PC-3 (cell line): ENCODE measurements at regions not wholly inside any gene's neighbourhood (a gene's known extent, or its start where the extent isn't known, plus 50 kb on each side); places are given as distances from the start of the nearest gene placed in this dataset.
A peak's percentile ranks its signal among the peaks of the same experiment; 100 is the strongest.

ENCODE experiments used
- ATAC-seq: fragments of 200-7000 bp; cut with Tn5 transposase; 2 replicates; pipeline ENCODE4 v1.9.1; 2020; ENCODE audit warnings: mild to moderate bottlenecking, moderate library complexity
- BruUV-seq: library from RNA; stranded (reverse); fragments of 400-500 nt; replicated peaks from 2 replicates; lab custom pipeline; 2021; lab: Mats Ljungman, UMichigan
- CTCF ChIA-PET: fragments of 300-600 bp; sonication (Branson Sonifier 250); formaldehyde crosslinking; loops from one replicate; lab custom pipeline; 2022; ENCODE audit warnings: antibody characterized with exemption; lab: Charles Lee
- POLR2A ChIA-PET: fragments of 300-600 bp; sonication (Branson Sonifier 250); formaldehyde crosslinking; loops from one replicate; lab custom pipeline; 2022; ENCODE audit warnings: antibody characterized with exemption; ENCODE audit not compliant: unreplicated experiment; lab: Charles Lee
- DNase-seq: peaks from one replicate; pipeline ENCODE4 v3.0.0-alpha.2; 2015
- H2AFZ ChIP-seq: fragments of 300-600 bp; sonication (generic); 2 replicates; pipeline ENCODE4 v1.6.0; 2016; ENCODE audit warnings: antibody characterized with exemption, low read length
- H3F3A ChIP-seq: fragments of 300-600 bp; sonication (generic); one replicate; pipeline ENCODE4 v1.6.0; 2017; ENCODE audit warnings: antibody characterized with exemption, low read length, control low read depth, mild to moderate bottlenecking; ENCODE audit not compliant: unreplicated experiment
- H3K27ac ChIP-seq: fragments of 300-600 bp; sonication (generic); 2 replicates; pipeline ENCODE4 v1.5.1; 2016; ENCODE audit warnings: mild to moderate bottlenecking, low read length
- H3K27me3 ChIP-seq: fragments of 300-600 bp; sonication (generic); 2 replicates; pipeline ENCODE4 v1.6.1; 2016; ENCODE audit warnings: low read length, mixed read lengths
- H3K36me3 ChIP-seq: fragments of 300-600 bp; sonication (generic); 2 replicates; pipeline ENCODE4 v1.6.1; 2016; ENCODE audit warnings: low read depth, mixed run types, low read length, mixed read lengths
- H3K4me1 ChIP-seq: fragments of 300-600 bp; sonication (generic); 2 replicates; pipeline ENCODE4 v1.5.1; 2016; ENCODE audit warnings: low read length; ENCODE audit not compliant: insufficient read depth
- H3K4me2 ChIP-seq: fragments of 300-600 bp; sonication (generic); 2 replicates; pipeline ENCODE4 v1.6.0; 2016; ENCODE audit warnings: low read length
- H3K4me3 ChIP-seq: fragments of 300-600 bp; sonication (generic); 2 replicates; pipeline ENCODE4 v1.5.1; 2016; ENCODE audit warnings: mild to moderate bottlenecking, low read length, mixed read lengths
- H3K79me2 ChIP-seq: fragments of 300-600 bp; sonication (generic); 2 replicates; pipeline ENCODE4 v1.6.1; 2017; ENCODE audit warnings: low read length, mixed read lengths
- H3K9ac ChIP-seq: fragments of 300-600 bp; sonication (generic); 2 replicates; pipeline ENCODE4 v1.6.0; 2016; ENCODE audit warnings: mild to moderate bottlenecking, low read length
- H3K9me2 ChIP-seq: fragments of 300-600 bp; sonication (generic); replicated peaks from 2 replicates; pipeline ENCODE4 v1.6.1; 2016; ENCODE audit warnings: mixed run types, low read length, mixed read lengths
- H3K9me3 ChIP-seq: fragments of 300-600 bp; sonication (generic); 2 replicates; pipeline ENCODE4 v1.6.1; 2016; ENCODE audit warnings: low read length, mixed read lengths
- H4K20me1 ChIP-seq: fragments of 300-600 bp; sonication (generic); 2 replicates; pipeline ENCODE4 v1.6.1; 2016; ENCODE audit warnings: low read length, mixed read lengths
- EZH2 ChIP-seq: fragments of 300-600 bp; sonication (generic); IDR thresholded peaks from one replicate; pipeline ENCODE4 v1.6.1; 2017; ENCODE audit warnings: antibody characterized with exemption, mild to moderate bottlenecking, low read length; ENCODE audit not compliant: unreplicated experiment
- EZH2phosphoT487 ChIP-seq: fragments of 300-600 bp; sonication (generic); IDR thresholded peaks from 2 replicates; pipeline ENCODE4 v1.6.1; 2018; ENCODE audit warnings: mild to moderate bottlenecking, antibody characterized with exemption, low read length, borderline replicate concordance
- intact Hi-C: fragments of 100-400 bp; cut with micrococcal nuclease; formaldehyde crosslinking; loops from 2 replicates; pipeline ENCODE4 v1.9.0; 2023
- TF ChIP-seq, protein P1 (sequence below): fragments of 300-600 bp; sonication (generic); conservative IDR thresholded peaks from 2 replicates; pipeline ENCODE4 v1.5.1; 2017; ENCODE audit warnings: antibody characterized with exemption, low read depth, mild to moderate bottlenecking, low read length

- TF ChIP-seq EZH2 (no peak), EZH2phosphoT487 (no peak)
- Histone ChIP-seq H3K27ac (no peak overlapping the region), H3K4me1 (peaks cover 52% of the 10 kb centered on the region), H3K9me2 (no peaks in the 10 kb centered on the region), H3K36me3 (no peaks in the 10 kb centered on the region), H4K20me1 (no peaks in the 10 kb centered on the region), H3K9ac (no peak overlapping the region), H2AFZ (no peak overlapping the region), H3K9me3 (no peaks in the 10 kb centered on the region), H3K4me3 (no peak overlapping the region), H3K4me2 (no peak overlapping the region), H3K27me3 (no peaks in the 10 kb centered on the region), H3K79me2 (no peaks in the 10 kb centered on the region), H3F3A (peaks cover 4% of the 10 kb centered on the region)
- no TSS peak for BruUV-seq
- intact Hi-C loops, result no loop called here
- no peak for DNase-seq
- ChIA-PET CTCF (no interaction called here), POLR2A (no interaction called here)
- no peak for ATAC-seq
Observed at GRCh38 chr3:170757038-170757437, 113.0 kb downstream of the RPL22L1 start.

DNA sequence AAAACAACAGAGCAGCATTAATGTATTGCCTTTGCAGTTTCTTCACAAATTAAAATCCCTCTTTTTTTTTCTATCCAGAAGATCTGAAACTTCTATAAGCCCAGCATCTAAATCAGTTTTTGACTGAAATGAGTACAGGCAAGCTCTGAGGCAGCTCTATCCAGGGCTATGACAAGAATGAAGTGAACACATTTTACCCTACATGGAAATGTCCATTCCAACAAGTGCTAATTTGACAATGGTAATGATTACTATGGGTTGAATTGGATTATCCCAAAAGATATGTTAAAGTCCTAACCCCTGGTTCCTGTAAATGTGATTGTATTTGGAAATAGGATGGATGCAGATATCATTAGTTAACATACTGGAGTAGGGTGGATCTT, 115.7 kb downstream of the RPL22L1 start:
- no peak overlapping the region for H3K4me3 ChIP-seq
- no peaks in the 10 kb centered on the region for H3K79me2 ChIP-seq
- H3K36me3 ChIP-seq, result no peaks in the 10 kb centered on the region
- ChIA-PET CTCF (no interaction called here), POLR2A (no interaction called here)
- DNase-seq (no peak), ATAC-seq (no peak)
- H4K20me1 ChIP-seq, result no peaks in the 10 kb centered on the region
- no peak for TF ChIP-seq EZH2
- TF ChIP-seq, protein P1, sequence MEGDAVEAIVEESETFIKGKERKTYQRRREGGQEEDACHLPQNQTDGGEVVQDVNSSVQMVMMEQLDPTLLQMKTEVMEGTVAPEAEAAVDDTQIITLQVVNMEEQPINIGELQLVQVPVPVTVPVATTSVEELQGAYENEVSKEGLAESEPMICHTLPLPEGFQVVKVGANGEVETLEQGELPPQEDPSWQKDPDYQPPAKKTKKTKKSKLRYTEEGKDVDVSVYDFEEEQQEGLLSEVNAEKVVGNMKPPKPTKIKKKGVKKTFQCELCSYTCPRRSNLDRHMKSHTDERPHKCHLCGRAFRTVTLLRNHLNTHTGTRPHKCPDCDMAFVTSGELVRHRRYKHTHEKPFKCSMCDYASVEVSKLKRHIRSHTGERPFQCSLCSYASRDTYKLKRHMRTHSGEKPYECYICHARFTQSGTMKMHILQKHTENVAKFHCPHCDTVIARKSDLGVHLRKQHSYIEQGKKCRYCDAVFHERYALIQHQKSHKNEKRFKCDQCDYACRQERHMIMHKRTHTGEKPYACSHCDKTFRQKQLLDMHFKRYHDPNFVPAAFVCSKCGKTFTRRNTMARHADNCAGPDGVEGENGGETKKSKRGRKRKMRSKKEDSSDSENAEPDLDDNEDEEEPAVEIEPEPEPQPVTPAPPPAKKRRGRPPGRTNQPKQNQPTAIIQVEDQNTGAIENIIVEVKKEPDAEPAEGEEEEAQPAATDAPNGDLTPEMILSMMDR, result no peak
- TF ChIP-seq EZH2phosphoT487, result no peak
- peaks cover 10% of the 10 kb centered on the region for H3F3A ChIP-seq
- no peak overlapping the region for H2AFZ ChIP-seq
- no peaks in the 10 kb centered on the region for H3K9me3 ChIP-seq
- intact Hi-C loops, result no loop called here
- no TSS peak for BruUV-seq
- no peaks in the 10 kb centered on the region for H3K9me2 ChIP-seq
- H3K4me1 ChIP-seq, result peaks cover 46% of the 10 kb centered on the region
- no peak overlapping the region for H3K9ac ChIP-seq
- no peaks in the 10 kb centered on the region for H3K27me3 ChIP-seq
- H3K4me2 ChIP-seq, result no peak overlapping the region
- H3K27ac ChIP-seq, result peak overlapping the region; percentile 39

- peak; percentile 34 for ATAC-seq
- Histone ChIP-seq H2AFZ (no peak overlapping the region), H3F3A (peaks cover 10% of the 10 kb centered on the region), H3K9me3 (no peaks in the 10 kb centered on the region), H4K20me1 (no peaks in the 10 kb centered on the region), H3K9ac (peak overlapping the region; percentile 16; the same call in 1 of the 2 replicates), H3K4me2 (peak overlapping the region; percentile 47), H3K4me1 (peaks cover 43% of the 10 kb centered on the region), H3K36me3 (no peaks in the 10 kb centered on the region), H3K4me3 (no peak overlapping the region), H3K27ac (peak overlapping the region; percentile 87), H3K27me3 (no peaks in the 10 kb centered on the region), H3K9me2 (no peaks in the 10 kb centered on the region), H3K79me2 (no peaks in the 10 kb centered on the region)
- TF ChIP-seq EZH2, result no peak
- TF ChIP-seq, protein P1, result no peak
- TF ChIP-seq EZH2phosphoT487, result no peak
- ChIA-PET CTCF (no interaction called here), POLR2A (no interaction called here)
- peak; percentile 63 for DNase-seq
- BruUV-seq, result no TSS peak
- intact Hi-C loops, result no loop called here
Observed at GRCh38 chr3:170753421-170754310, 116.3 kb downstream of the RPL22L1 start.
